ENCODE measurements at regions not wholly inside any gene's neighbourhood (a gene's known extent, or its start where the extent isn't known, plus 50 kb on each side); places are given as distances from the start of the nearest gene placed in this dataset.

DNA sequence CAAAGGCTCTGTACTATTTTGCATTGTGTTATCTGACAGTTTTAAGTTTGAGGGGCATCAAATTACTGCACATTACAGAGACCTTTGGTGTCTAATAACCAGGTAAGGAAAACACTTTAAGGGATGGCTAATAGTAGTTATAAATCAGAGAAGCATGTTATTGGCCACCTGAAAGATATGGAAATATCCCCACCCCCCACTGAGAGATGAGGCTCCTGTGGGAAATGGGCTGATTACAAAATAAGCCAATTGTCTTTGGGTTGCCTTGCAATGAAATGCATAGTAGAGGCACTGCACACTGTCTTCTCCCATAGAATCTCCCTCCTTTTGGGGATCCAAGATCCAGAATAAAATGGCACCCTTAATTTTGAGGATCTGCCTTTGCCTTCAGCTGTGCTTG, 91.0 kb downstream of the IGLL5 start:
- TF ChIP-seq, protein P1, sequence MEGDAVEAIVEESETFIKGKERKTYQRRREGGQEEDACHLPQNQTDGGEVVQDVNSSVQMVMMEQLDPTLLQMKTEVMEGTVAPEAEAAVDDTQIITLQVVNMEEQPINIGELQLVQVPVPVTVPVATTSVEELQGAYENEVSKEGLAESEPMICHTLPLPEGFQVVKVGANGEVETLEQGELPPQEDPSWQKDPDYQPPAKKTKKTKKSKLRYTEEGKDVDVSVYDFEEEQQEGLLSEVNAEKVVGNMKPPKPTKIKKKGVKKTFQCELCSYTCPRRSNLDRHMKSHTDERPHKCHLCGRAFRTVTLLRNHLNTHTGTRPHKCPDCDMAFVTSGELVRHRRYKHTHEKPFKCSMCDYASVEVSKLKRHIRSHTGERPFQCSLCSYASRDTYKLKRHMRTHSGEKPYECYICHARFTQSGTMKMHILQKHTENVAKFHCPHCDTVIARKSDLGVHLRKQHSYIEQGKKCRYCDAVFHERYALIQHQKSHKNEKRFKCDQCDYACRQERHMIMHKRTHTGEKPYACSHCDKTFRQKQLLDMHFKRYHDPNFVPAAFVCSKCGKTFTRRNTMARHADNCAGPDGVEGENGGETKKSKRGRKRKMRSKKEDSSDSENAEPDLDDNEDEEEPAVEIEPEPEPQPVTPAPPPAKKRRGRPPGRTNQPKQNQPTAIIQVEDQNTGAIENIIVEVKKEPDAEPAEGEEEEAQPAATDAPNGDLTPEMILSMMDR (conservative IDR thresholded peaks at IDR 0.05 in 1 of 2, IDR thresholded peaks at IDR 0.05 in 1 of 2; ENCODE audit: low read depth in 1 of 2, low read length in 2 of 2) = no peak
- TF ChIP-seq EZH2 (IDR thresholded peaks at IDR 0.05; ENCODE audit: low read length, missing control alignments) = no peak

All from fibroblast of lung (primary cell).